A549 (cell line): ENCODE measurements at regions not wholly inside any gene's neighbourhood (a gene's known extent, or its start where the extent isn't known, plus 50 kb on each side); places are given as distances from the start of the nearest gene placed in this dataset.

Experiments used
- FOSB ChIP-seq: fragments of 250-450 bp; sonication (Bioruptor Pico); IDR thresholded peaks from 2 replicates; pipeline ENCODE4 v1.5.0; 2020; ENCODE audit warnings: mild to moderate bottlenecking, moderate library complexity
- NFE2L2 ChIP-seq: fragments of 150-350 bp; conservative IDR thresholded peaks from 2 replicates; pipeline ENCODE4 v1.6.1; 2014; ENCODE audit warnings: low read length
- NR3C1 ChIP-seq: fragments of >200 bp; sonication (Bioruptor Twin); formaldehyde crosslinking; IDR thresholded peaks from 3 replicates; pipeline ENCODE4 v1.6.1; 2017
- POLR2AphosphoS2 ChIP-seq: conservative IDR thresholded peaks from 2 replicates; pipeline ENCODE4 v1.6.1; 2012; ENCODE audit warnings: low read length, improper control_type of control experiment, inconsistent platforms
- RAD21 ChIP-seq, 2 experiments: fragments of >200 bp in 1 of 2; sonication (Bioruptor Twin) in 1 of 2; formaldehyde crosslinking in 1 of 2; IDR thresholded peaks in 1 of 2; conservative IDR thresholded peaks in 1 of 2; 2 replicates in 1 of 2; 3 replicates in 1 of 2; pipeline ENCODE4 v1.6.1; 2012 to 2018; ENCODE audit warnings: inconsistent platforms in 1 of 2
- REST ChIP-seq: fragments of 200-600 bp; sonication (generic); IDR thresholded peaks from 2 replicates; pipeline ENCODE4 v1.6.1; 2016; ENCODE audit warnings: antibody characterized with exemption, mild to moderate bottlenecking, moderate library complexity
- RFX5 ChIP-seq: fragments of 450-650 bp; IDR thresholded peaks from 2 replicates; pipeline ENCODE4 v1.7.1; 2014; ENCODE audit warnings: antibody characterized with exemption, mild to moderate bottlenecking, moderate library complexity

GRCh38 chr10:33837736-33838135 is 503.3 kb upstream of the NRP1 start:
- no peak for TF ChIP-seq POLR2AphosphoS2
- no peak for TF ChIP-seq NR3C1
- TF ChIP-seq RFX5: no peak
- no peak for TF ChIP-seq NFE2L2
- TF ChIP-seq RAD21 (conservative IDR thresholded peaks at IDR 0.05 in 1 of 2, IDR thresholded peaks at IDR 0.05 in 1 of 2): no peak
- no peak for TF ChIP-seq REST
- TF ChIP-seq FOSB (CRISPR knock-in tag): no peak
